Right atrium auricular region (tissue), 2 donors: ENCODE measurements at regions not wholly inside any gene's neighbourhood (a gene's known extent, or its start where the extent isn't known, plus 50 kb on each side); places are given as distances from the start of the nearest gene placed in this dataset.

Experiments
- DNase-seq: peaks from one replicate; pipeline ENCODE4 v3.0.0-alpha.2; 2019; ENCODE audit warnings: low spot score
- H3K27ac ChIP-seq, 2 donors: fragments of 200-600 bp; sonication (generic); 1 replicate in 1 of 2; 2 replicates in 1 of 2; pipeline ENCODE4 v1.5.1; 2016 to 2019
- H3K27me3 ChIP-seq, 2 donors: fragments of 200-600 bp; sonication (generic); one replicate each; pipeline versions ENCODE4 v1.5.1 to v1.6.0; 2017 to 2019
- H3K36me3 ChIP-seq: fragments of 200-600 bp; sonication (generic); one replicate; pipeline ENCODE4 v1.5.1; 2016
- H3K4me1 ChIP-seq, 2 donors: fragments of 200-600 bp; sonication (generic); one replicate each; pipeline versions ENCODE4 v1.5.1 to v1.6.0; 2017 to 2019
- H3K4me3 ChIP-seq, 2 donors: fragments of 200-600 bp; sonication (generic); 1 replicate in 1 of 2; 2 replicates in 1 of 2; pipeline ENCODE4 v1.5.1; 2017 to 2019; ENCODE audit warnings: mild to moderate bottlenecking in 1 of 2, moderate library complexity in 1 of 2
- H3K9me3 ChIP-seq, 2 donors: fragments of 200-600 bp; sonication (generic); one replicate each; pipeline ENCODE4 v1.5.1; 2019
- TF ChIP-seq, protein P1 (sequence below), 2 donors: fragments of 200-600 bp; sonication (generic); IDR thresholded peaks; one replicate each; pipeline ENCODE4 v1.5.1; 2019; ENCODE audit warnings: antibody characterized with exemption in 2 of 2

DNA sequence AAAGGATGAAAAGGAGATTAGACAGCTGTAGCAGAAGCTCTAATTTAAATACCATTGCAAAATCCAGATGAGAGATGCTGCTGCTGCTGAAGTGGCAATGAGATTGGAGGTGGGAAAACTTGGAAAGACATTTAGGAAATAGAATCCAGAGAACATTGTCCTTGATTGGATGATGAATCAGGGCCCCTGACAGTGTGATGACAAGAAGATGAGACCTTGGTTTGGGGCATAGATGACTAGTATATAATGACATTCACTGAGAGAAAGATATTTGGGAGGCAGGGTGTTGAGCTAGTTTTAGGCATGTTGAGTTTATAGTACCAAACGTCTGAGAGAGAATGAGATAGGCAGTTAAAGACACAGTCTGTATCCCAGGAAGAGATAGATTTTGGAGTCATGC lies 311.5 kb upstream of the MPDZ start:
- H3K36me3 ChIP-seq, result no peaks in the 10 kb centered on the region
- H3K27me3 ChIP-seq, result no peaks in the 10 kb centered on the region
- H3K9me3 ChIP-seq, result no peaks in the 10 kb centered on the region
- DNase-seq, result no peak
- TF ChIP-seq, protein P1, sequence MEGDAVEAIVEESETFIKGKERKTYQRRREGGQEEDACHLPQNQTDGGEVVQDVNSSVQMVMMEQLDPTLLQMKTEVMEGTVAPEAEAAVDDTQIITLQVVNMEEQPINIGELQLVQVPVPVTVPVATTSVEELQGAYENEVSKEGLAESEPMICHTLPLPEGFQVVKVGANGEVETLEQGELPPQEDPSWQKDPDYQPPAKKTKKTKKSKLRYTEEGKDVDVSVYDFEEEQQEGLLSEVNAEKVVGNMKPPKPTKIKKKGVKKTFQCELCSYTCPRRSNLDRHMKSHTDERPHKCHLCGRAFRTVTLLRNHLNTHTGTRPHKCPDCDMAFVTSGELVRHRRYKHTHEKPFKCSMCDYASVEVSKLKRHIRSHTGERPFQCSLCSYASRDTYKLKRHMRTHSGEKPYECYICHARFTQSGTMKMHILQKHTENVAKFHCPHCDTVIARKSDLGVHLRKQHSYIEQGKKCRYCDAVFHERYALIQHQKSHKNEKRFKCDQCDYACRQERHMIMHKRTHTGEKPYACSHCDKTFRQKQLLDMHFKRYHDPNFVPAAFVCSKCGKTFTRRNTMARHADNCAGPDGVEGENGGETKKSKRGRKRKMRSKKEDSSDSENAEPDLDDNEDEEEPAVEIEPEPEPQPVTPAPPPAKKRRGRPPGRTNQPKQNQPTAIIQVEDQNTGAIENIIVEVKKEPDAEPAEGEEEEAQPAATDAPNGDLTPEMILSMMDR (IDR thresholded peaks at IDR 0.05), result no peak
- H3K4me1 ChIP-seq, result peaks cover 0 to 38% of the 10 kb centered on the region in 2 donors
- H3K27ac ChIP-seq, result no peak overlapping the region
- H3K4me3 ChIP-seq, result no peak overlapping the region

DNA sequence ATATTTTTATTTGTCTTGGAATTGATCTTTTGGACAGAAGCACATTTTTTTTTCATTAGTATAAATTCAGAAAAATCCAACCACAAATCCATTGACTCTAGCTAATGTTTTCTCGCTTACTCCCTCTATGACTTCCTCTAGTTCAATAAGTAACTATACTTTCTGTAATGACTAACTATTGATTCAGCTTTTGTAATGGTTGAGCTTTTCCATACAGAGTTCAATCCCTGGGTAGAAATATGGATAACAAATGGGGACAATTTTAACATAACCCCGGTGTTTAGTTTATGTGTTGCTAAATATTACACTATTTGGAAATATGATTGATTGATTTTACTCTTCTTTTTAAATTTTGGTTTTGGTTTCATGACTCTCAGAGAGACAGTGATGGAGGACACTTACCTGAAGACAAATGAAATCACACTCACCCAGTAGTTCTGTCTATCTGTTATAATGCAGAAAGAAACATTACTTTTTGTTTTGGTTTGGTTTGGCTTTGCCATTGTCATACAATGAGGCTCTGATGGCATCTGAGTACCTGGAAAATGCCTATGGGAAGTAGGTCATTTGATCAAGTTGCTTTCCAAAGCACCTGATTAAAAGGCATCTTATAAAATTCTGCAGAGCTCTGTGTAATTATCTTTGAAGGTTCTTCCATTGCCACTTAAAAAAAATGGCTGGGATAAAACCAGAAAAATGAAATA lies 309.7 kb upstream of the MPDZ start:
- Histone ChIP-seq H3K36me3 (no peaks in the 10 kb centered on the region), H3K4me1 (peaks cover 0 to 38% of the 10 kb centered on the region in 2 donors), H3K27me3 (no peaks in the 10 kb centered on the region), H3K27ac (no peak overlapping the region), H3K4me3 (no peak overlapping the region), H3K9me3 (no peaks in the 10 kb centered on the region)
- DNase-seq, result no peak
- TF ChIP-seq, protein P1 (IDR thresholded peaks at IDR 0.05), result no peak

DNA sequence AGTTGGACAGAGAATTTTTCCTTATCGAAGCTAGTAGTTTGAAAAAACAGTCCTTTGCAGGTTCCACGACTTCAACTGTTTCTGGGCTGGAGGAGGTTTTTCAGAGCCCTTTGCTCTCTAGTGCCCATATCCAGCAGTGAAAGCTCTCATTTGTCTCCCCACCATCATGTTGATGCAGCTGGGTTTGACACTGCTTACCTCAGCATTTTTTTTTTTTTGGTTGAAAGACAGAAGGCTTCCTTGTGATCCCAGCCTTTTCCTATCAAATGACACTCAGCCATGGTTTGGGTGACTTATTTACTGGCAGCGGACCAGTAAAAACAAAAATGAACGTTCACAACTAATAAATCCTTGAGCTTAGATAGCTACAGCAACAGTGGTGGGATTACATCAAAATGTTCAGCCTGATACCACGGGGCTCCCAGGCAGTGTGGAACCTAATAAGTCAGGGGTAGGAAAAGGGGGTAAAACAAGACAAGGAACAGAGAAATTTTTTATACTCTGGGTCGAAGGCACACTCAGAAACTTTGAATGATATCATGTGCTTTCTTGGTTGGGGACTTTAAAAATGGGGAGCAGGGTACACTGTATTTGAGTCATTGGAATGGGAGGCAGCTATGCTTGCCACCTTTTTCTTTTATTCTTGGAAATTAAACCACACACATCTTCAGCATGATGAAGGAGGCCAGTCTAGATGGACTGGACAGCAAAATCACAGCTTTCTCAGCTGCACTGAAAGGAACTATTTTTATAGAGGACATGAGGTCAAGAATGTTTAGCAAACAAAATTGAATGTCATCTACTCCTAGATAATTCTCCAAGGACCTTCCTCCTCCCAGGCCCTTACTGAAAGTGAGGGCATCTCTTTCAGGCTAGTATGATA lies 308.9 kb upstream of the MPDZ start:
- H3K27me3 ChIP-seq, result no peaks in the 10 kb centered on the region
- H3K4me1 ChIP-seq, result peaks cover 0 to 38% of the 10 kb centered on the region in 2 donors
- DNase-seq, result no peak
- no peaks in the 10 kb centered on the region for H3K9me3 ChIP-seq
- H3K4me3 ChIP-seq, result no peak overlapping the region
- no peaks in the 10 kb centered on the region for H3K36me3 ChIP-seq
- TF ChIP-seq, protein P1 (IDR thresholded peaks at IDR 0.05), result no peak
- peak overlapping the region; percentile 24 to 47 for H3K27ac ChIP-seq

DNA sequence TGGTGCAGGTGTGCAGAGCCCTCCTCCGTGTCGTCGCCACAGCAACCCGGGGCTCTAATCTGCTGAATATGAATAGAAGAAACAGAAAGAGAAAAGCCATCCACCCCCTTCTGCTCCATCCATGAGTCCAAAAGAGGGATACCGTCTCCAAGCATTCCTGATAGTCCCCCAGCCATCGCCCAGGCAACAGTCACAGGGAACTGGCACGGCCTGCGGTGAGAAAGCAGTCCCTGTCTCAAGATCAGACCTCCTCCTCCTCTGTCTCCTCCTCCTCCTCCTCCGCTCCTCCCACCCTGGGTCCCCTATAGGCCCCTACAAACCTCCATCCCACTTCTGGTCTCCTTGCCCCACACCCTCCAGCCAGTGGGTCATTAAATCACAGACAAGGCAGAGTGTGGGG lies 308.1 kb upstream of the MPDZ start:
- TF ChIP-seq, protein P1 (IDR thresholded peaks at IDR 0.05), result no peak
- Histone ChIP-seq H3K27ac (peak overlapping the region; percentile 18 to 24), H3K4me3 (no peak overlapping the region), H3K36me3 (no peaks in the 10 kb centered on the region), H3K4me1 (peaks cover 0 to 38% of the 10 kb centered on the region in 2 donors), H3K9me3 (no peaks in the 10 kb centered on the region), H3K27me3 (no peaks in the 10 kb centered on the region)
- no peak for DNase-seq

DNA sequence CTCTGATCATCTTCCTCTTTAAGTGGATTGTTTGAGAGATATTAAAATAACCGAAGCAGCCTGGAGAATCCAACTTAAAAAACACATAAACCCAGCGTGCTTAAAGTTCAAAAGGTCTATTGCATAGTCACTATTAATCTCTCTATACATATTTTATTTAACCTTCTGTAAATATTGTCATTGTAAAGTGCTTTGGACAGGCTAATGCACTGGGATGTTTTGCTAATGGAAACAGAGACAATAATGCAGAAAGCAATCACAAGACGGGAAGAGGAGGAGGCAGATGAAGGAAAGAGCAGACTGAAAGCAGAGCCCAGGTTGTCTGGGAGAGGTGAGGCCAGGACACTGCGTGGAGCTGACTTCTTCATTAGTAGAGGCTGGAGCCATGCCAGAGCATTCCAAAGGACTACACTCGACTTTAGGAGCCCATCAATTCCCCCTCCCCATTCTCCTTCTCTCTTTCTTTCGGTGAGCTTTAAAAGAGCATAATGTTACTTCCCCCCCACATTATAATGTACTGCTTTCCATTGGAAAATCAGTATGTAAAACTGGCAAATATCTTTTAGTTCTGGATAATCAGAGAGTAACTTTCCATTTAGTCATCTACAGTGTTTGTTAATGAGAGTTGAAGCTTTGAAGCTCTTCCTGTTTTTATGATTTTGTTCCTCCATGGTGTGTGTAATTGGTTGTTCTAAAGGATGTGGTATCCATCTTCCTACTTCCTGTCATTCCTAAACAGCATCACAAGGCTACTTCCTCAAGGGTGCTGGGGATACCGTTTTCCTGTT lies 307.3 kb upstream of the MPDZ start:
- DNase-seq, result no peak
- Histone ChIP-seq H3K36me3 (no peaks in the 10 kb centered on the region), H3K4me1 (peaks cover 0 to 38% of the 10 kb centered on the region in 2 donors), H3K27ac (peak overlapping the region in 1 of 2 donors; percentile 18), H3K9me3 (no peaks in the 10 kb centered on the region), H3K27me3 (no peaks in the 10 kb centered on the region), H3K4me3 (no peak overlapping the region)
- TF ChIP-seq, protein P1 (IDR thresholded peaks at IDR 0.05), result no peak
